ENCODE measurements at regions not wholly inside any gene's neighbourhood (a gene's known extent, or its start where the extent isn't known, plus 50 kb on each side); places are given as distances from the start of the nearest gene placed in this dataset.

GRCh38 chr9:80952363-80952922 is 736.9 kb downstream of the TLE1 start (continued):
- no peak for TF ChIP-seq E2F6 (IDR thresholded peaks at IDR 0.05)
